Stimulated activated CD4-positive, alpha-beta T cell treated with anti-CD3 and anti-CD28 coated beads, Interleukin-15, amount 100 ng/mL, for 48 hours (primary cell): ENCODE measurements at regions not wholly inside any gene's neighbourhood (a gene's known extent, or its start where the extent isn't known, plus 50 kb on each side); places are given as distances from the start of the nearest gene placed in this dataset.

ENCODE experiments used
- DNase-seq, 2 donors: peaks; one replicate each; pipeline ENCODE4 v3.0.0-alpha.2; 2020; ENCODE audit warnings: low read depth in 2 of 2

GRCh38 chr20:52731093-52731492, 241.1 kb upstream of the TSHZ2 start:
- DNase-seq: no peak

GRCh38 chr20:52727740-52728456, 244.3 kb upstream of the TSHZ2 start:
- DNase-seq: no peak

DNA sequence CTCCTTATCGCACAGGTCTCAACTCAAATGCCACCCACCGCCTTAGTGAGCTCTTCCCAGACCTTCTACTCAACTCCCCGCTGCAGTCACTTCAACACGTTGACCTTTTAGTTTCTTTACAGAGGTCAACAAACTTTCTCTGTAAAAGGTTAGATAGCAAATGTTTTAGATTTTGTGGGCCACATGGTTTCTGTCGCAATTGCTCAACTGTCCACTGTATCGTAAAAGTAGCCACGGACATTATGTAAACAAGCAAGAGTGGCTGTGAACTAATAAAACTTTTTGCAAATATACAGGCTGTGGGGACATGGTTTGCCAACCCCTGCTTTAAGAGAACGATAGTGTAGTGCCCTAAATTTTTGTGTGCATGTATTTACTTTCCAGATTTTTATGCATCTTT, 247.6 kb upstream of the TSHZ2 start:
- DNase-seq: no peak

DNA sequence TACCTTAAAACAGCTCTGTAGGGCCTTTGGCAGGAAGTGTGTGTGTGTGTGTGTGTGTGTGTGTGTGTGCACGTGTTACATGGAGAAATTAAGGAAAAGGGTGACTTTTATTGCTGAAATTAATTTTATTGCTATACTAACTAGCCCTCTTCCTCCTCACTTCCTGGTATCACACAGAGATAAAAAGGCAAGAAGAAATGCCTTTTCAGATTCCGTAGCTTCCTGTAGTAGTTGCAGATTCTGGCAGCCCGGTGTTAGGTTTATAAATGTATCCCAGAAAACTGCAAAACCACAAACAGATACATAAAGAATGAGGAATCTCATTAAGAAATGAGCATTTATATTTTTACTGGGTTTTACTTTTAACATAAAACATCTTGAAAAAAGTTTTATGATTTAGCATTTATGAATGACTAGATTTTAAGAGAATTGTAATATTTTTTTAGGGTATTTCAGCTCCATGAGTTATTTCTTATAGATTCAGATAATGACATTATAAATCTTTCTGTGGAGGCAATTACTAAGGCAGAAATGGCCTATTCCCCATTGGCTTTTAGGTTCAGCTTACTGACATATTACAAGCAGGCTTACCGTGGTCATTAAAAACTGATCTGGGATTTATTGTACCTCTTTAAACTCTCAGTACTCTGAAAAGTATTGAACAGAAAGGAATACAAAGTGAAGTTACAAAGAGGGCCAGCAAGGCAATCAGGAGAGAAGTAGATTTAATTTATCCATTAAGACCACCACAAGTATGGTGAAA, 249.1 kb upstream of the TSHZ2 start:
- no peak for DNase-seq

DNA sequence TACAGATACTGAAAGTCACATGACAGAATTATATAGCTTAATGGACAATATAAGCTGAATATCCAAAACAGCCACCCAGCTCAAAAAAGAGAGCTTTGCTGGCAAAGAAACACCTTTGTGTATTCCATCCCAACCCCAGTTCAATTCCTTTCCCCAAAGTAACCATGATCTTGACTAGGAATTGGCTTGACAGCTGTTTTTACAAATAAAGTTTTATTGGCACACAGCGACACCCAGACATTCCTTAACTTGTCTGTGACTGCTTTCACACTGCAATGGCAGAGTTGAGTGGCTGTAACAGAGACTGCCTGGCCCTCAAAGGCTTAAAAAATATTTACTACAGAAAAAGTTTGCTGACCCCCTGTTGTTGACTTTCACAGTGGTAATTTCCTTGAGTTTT, 264.0 kb upstream of the TSHZ2 start:
- DNase-seq: no peak

GRCh38 chr20:52704553-52704952, 267.6 kb upstream of the TSHZ2 start:
- no peak for DNase-seq

- no peak for DNase-seq
These were observed 283.8 kb upstream of the TSHZ2 start for GRCh38 chr20:52688345-52688744.

DNA sequence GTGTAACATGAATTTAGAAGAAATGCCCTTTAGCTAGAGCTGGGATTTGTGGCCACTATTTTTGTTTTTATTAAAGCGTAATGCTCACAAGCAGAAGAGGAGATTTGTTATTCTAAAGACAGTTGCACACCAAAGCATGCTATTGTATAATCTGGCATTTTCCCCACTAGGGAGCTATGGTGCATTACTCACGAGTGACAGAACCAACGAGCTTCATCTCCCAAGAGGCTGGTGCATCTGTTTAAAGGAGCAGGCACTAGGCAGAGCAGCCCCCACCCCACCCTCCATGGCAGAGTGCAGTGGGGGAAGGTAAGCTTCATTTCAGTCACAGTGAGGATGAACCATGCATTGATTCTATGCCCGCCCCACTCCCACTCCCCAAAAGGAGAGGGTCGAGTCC, 287.3 kb upstream of the TSHZ2 start:
- DNase-seq: no peak

- no peak for DNase-seq
These were observed 288.0 kb upstream of the TSHZ2 start for GRCh38 chr20:52684176-52684575.

GRCh38 chr20:52683761-52684160, 288.4 kb upstream of the TSHZ2 start:
- no peak for DNase-seq

GRCh38 chr20:52682237-52682636, 289.9 kb upstream of the TSHZ2 start:
- no peak for DNase-seq

DNA sequence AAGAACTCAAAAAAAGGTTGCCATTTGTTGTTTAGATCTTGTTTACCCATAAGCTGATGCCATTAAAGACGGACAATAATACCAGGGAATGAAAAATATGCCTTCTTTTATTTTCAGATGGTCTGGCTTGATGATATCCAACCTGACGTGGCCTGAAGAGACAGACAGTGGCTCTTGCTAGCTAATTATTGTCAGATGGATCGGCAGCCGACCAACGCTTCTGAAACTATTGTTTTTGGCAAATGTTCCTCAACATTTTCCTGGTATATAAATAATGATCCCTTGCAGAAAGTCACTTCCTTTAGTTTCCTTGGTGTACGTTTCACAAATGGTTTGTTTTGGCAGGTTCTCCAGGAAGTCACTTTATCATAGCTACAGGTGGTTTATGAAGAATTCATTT, 290.9 kb upstream of the TSHZ2 start:
- DNase-seq: no peak

DNA sequence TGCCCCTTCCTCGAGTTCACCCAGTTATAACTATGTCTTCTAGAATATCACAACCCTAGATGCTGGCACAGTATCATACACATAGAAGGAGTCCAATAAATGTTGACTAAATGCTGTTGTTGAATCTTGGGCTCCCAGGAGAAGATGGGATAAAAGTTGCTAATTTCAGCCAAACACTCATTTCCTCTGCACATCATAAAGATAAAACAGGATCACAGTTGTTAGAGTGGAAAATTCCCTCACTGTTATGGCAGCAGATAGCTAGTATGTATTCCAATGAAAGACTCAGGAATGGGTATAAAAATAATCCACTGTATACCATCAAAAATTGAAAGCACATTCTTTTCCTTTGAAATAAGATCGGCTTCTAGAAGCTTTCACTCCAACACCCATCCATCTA, 294.9 kb upstream of the TSHZ2 start:
- DNase-seq: no peak

DNA sequence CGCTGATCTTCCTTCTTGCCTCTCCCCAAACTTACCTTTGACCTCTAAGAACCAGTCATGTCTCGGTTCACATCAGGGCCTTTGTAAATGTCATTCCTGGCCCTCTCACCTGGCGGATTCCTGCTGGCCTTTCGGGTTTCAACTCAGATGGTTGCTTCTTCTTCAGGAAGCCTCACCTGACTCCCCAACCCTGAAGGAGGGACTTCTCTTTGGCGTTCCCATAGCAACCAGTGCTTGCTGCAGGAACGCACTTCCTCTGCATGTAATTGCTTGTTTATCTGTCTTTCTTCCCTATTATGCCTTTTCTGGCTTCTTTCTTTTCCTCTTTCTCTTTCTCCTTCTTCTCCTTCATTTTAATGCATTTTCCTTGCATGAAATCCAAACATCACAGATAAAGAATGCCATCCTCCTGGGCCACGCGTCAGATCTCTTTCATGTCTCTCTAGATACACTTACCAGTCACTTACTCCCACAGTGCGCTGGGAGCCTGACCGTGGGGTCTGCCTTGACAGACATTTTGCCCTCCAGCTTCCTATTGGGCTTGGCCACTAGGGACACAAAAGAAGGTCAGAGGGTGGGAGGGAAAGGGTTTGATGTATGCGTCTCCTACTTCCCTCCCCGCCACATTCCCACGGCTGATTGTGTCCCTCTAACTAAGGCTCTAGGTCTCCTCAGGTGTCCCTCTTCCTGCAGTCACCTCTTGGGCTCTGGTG, 295.7 kb upstream of the TSHZ2 start:
- DNase-seq: no peak

DNA sequence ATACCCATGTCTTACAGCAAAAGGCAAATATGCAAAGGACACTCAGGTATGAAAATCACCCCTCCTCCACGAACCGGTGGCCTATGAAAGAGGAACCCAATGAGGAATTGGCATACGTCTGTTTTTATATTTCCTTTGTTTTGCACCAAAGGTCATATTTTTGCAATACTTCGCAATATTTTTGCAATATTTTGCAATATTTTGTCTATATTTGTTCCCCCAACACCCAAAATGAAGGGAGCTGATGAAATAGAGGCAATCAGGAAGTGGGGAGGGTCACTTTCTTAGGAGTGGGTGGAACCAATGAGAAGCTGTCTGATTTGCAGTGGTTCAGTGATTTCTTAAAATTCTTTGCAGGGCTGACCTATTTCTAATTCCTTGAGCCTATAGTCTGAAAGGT, 296.8 kb upstream of the TSHZ2 start:
- no peak for DNase-seq

DNA sequence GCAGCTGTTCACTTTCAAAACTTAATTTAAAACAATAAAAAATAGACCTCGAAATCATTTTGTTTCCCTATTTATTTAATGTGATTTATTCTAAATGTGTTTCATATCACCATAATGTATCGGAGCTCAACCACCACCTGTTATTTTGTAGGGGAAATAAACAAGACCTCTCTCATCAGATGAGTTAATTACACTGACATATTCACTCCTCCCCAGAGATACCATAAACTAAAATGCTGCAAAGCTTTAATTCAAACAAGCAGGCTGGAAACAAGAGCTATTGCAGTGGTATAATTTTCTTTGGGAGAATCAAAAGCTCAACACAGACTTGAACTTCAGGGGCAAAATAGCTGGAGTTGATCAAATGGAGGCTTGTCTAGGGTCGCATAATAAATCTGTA, 303.5 kb upstream of the TSHZ2 start:
- DNase-seq: no peak

DNA sequence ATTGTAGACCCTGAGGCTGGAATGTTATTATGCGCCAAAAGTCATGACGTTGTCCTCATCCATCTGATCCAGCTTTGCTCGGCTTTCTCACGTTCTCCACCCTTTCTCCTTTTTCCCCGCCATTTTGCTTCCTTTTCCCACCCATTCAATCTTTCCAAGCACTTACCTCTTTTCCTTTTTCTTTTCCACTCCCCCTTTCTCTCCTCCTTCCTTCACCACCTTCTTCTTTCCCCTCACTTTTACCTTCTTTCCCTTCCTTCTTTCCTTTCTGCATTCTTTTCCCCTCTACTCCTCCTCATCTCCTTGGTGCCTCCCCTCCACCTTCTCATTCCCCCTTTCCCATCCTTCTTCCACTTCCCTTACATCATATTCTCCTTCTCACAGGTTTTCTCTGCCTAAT, 304.8 kb upstream of the TSHZ2 start:
- DNase-seq: no peak

DNA sequence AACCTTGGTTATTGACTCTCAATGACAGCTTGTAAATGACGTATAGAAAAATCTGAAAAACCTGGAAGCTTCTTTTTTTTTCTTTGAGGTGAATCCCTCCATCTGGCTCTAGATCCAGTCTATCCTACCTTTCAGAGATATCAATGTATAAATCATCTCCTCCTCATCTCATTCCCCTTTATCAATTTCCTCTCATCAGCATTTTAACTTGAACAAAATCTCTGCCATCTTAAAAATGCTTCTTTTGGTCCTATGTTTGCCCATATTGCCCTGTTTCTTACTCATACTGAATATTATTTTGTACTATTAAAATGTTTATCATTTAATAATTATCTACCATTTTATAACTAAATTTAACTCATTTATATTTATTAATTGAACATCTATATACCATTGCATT, 306.7 kb upstream of the TSHZ2 start:
- DNase-seq: no peak

DNA sequence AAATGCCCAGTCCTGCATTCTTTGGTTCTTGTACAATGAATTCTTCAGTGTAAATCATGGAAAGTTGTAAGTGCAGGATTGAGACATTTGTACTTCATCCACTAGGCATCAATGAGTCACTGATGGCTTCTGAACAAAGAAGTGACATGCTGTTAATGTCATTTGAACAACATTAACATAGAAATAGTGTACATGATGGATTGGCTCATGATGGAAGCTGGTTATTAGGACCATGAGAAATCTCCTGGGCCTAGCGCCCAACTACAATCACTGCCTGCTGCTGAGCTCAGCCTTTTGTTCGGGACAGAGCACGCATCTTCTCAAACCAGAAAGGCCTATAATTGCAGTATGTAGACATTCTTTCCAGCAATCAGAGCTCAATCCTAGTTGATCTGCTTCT, 316.8 kb upstream of the TSHZ2 start:
- DNase-seq: no peak

DNA sequence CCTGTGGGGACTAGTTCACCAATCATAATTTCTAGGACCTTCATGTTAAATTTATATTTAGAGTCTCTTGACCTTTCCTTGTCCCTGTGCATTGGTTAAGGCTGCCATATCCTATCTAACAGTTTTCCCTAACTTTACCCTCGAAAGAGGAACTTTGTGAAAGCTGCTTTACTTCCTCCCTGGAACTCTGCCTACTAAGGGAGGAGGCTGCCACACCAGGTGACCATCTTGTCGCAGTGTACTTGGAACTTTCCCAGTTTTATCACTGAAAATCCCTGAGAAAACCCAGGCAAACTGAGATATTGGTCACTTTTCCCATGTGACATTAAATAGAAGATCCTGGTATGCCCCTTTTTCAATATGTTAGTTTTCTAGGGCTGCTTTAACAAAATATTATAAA, 317.6 kb upstream of the TSHZ2 start:
- DNase-seq: no peak

DNA sequence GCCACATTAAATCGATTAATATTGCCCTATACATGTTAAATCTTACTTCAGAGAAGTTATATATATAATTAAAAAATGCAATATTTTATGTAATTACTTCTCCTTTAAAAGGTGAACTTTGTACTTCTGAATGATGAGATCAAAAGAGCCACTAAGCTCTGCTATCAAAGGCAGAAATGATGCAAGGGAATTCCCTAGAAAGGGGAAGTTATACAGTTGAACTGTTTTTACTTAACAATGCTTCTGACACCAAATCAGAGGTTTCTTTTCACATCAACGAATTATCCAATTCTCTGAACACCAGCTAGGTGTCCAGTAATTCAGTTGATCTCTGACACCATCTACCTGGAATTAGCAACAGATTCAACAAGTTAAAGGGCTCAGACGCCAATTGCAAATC, 319.9 kb upstream of the TSHZ2 start:
- DNase-seq: no peak

- DNase-seq: no peak
These were observed 322.4 kb upstream of the TSHZ2 start for GRCh38 chr20:52649727-52650126.

- no peak for DNase-seq
These were observed 326.3 kb upstream of the TSHZ2 start for GRCh38 chr20:52645822-52646221.
